Endothelial cell of umbilical vein (primary cell): ENCODE measurements at regions not wholly inside any gene's neighbourhood (a gene's known extent, or its start where the extent isn't known, plus 50 kb on each side); places are given as distances from the start of the nearest gene placed in this dataset.
"Not testable (repeated sequence)": the region's sequence is repeated elsewhere in the genome, so short reads cannot be mapped to it uniquely, and the experiment has no call there.

Source experiments
- BruUV-seq: library from RNA; stranded (reverse); fragments of 400-500 nt; replicated peaks from 2 replicates; lab custom pipeline; 2021; lab: Mats Ljungman, UMichigan
- CTCF ChIA-PET: fragments of 300-600, 350-600 bp; sonication (Branson Sonifier 250); formaldehyde crosslinking; loops from one replicate; lab custom pipeline; 2021; ENCODE audit warnings: antibody characterized with exemption, inconsistent platforms; lab: Charles Lee
- POLR2A ChIA-PET: fragments of 300-600, 350-600 bp; sonication (Branson Sonifier 250); formaldehyde crosslinking; loops from one replicate; lab custom pipeline; 2021; ENCODE audit warnings: antibody characterized with exemption, inconsistent platforms; lab: Charles Lee
- DNase-seq: peaks from one replicate; pipeline ENCODE4 v3.0.0-alpha.2; 2011; ENCODE audit warnings: low read depth, low spot score
- FAIRE-seq: peaks from 2 replicates; lab custom pipeline; 2011; peaks lifted over from hg19 to GRCh38; lab: Jason Lieb, UNC
- H2AFZ ChIP-seq: 2 replicates; pipeline ENCODE4 v1.6.0; 2012; ENCODE audit warnings: low read depth, low read length, control low read depth, inconsistent platforms
- H3K27ac ChIP-seq: 2 replicates; pipeline ENCODE4 v1.5.1; 2011; ENCODE audit warnings: low read depth, mild to moderate bottlenecking, control low read depth, low read length, moderate library complexity; ENCODE audit not compliant: insufficient read depth
- H3K27me3 ChIP-seq, 2 experiments: 2 replicates each; pipeline versions ENCODE4 v1.6.0 to v1.6.1; 2011; ENCODE audit warnings: low read length in 2 of 2, mixed read lengths in 1 of 2; ENCODE audit not compliant: control insufficient read depth in 2 of 2, insufficient read depth in 2 of 2
- H3K36me3 ChIP-seq, 2 experiments: 2 replicates in 1 of 2; 3 replicates in 1 of 2; pipeline ENCODE4 v1.5.1; 2011; ENCODE audit warnings: low read length in 2 of 2, mild to moderate bottlenecking in 1 of 2, moderate library complexity in 1 of 2; ENCODE audit not compliant: control insufficient read depth in 2 of 2, insufficient read depth in 2 of 2; ENCODE audit errors: extremely low read depth in 1 of 2
- H3K4me1 ChIP-seq: 3 replicates; pipeline ENCODE4 v1.5.1; 2011; ENCODE audit warnings: mild to moderate bottlenecking, low read length; ENCODE audit not compliant: control insufficient read depth, insufficient read depth; ENCODE audit errors: extremely low read depth
- H3K4me2 ChIP-seq: 2 replicates; pipeline ENCODE4 v1.6.1; 2011; ENCODE audit warnings: low read length, control low read depth, mixed read lengths; ENCODE audit not compliant: insufficient read depth
- H3K4me3 ChIP-seq, 3 experiments: fragments of 200-600 bp in 1 of 3; sonication (generic), shearing (Covaris generic) in 1 of 3; replicated peaks in 1 of 3; 2 replicates each; pipeline ENCODE4 v1.5.1; 2011 to 2016; ENCODE audit warnings: control low read depth in 3 of 3, low read length in 3 of 3, mild to moderate bottlenecking in 2 of 3, inconsistent platforms in 1 of 3, low read depth in 1 of 3, moderate library complexity in 1 of 3; ENCODE audit not compliant: insufficient read depth in 1 of 3
- H3K79me2 ChIP-seq: 2 replicates; pipeline ENCODE4 v1.6.0; 2012; ENCODE audit warnings: low read length, inconsistent platforms; ENCODE audit not compliant: control insufficient read depth, insufficient read depth
- H3K9ac ChIP-seq: replicated peaks from 2 replicates; pipeline ENCODE3; 2011; ENCODE audit warnings: low read length, control low read depth; ENCODE audit not compliant: insufficient read depth; ENCODE audit errors: extremely low read depth
- H3K9me1 ChIP-seq: replicated peaks from 3 replicates; pipeline ENCODE4 v1.6.0; 2011; ENCODE audit warnings: mild to moderate bottlenecking, low read length; ENCODE audit not compliant: control insufficient read depth, insufficient read depth; ENCODE audit errors: extremely low read depth
- H3K9me3 ChIP-seq: replicated peaks from 2 replicates; pipeline ENCODE4 v1.5.1; 2012; ENCODE audit warnings: low read length, inconsistent platforms; ENCODE audit not compliant: control insufficient read depth, insufficient read depth
- H4K20me1 ChIP-seq: replicated peaks from 2 replicates; pipeline ENCODE3; 2011; ENCODE audit warnings: mild to moderate bottlenecking, low read length; ENCODE audit not compliant: control insufficient read depth, insufficient read depth; ENCODE audit errors: extremely low read depth
- EZH2 ChIP-seq: IDR thresholded peaks from 2 replicates; pipeline ENCODE4 v1.6.1; 2012; ENCODE audit warnings: borderline replicate concordance, low read depth, mild to moderate bottlenecking, moderate library complexity, low read length, inconsistent platforms; ENCODE audit not compliant: severe bottlenecking
- GATA2 ChIP-seq: IDR thresholded peaks from 2 replicates; pipeline ENCODE4 v1.7.0; 2011; ENCODE audit warnings: low read depth, mild to moderate bottlenecking, moderate library complexity, mixed read lengths, low read length; ENCODE audit not compliant: insufficient read length, insufficient read depth
- JUN ChIP-seq: IDR thresholded peaks from 2 replicates; pipeline ENCODE4 v1.6.1; 2011; ENCODE audit warnings: borderline replicate concordance, low read depth; ENCODE audit not compliant: insufficient read length, insufficient read depth
- dilution Hi-C: fragments of 300-500 bp; cut with MboI; formaldehyde crosslinking; loops from one replicate; pipeline ENCODE4 v1.15.0; 2019; ENCODE audit warnings: low sequenced_read_pairs; ENCODE audit not compliant: extremely low pct_ligation_motif_present
- intact Hi-C: fragments of 100-400 bp; cut with micrococcal nuclease; formaldehyde crosslinking; loops from one replicate; pipeline ENCODE4 v1.10.0; 2022

- H3K9ac ChIP-seq, H3K27me3 ChIP-seq, CTCF ChIA-PET, H4K20me1 ChIP-seq, H3K4me3 ChIP-seq, H3K9me1 ChIP-seq, BruUV-seq, H3K9me3 ChIP-seq, H3K36me3 ChIP-seq, DNase-seq, intact Hi-C loops, FAIRE-seq, H2AFZ ChIP-seq, H3K79me2 ChIP-seq, H3K4me2 ChIP-seq, H3K4me1 ChIP-seq, dilution Hi-C loops, POLR2A ChIA-PET, H3K27ac ChIP-seq: not testable (repeated sequence)
These were observed 61.7 kb downstream of the DMRTA1 start for GRCh38 chr9:22508354-22508753.

- FAIRE-seq, result no peak
- intact Hi-C loops, result no loop called here
- Histone ChIP-seq H2AFZ (no peak overlapping the region), H3K27me3 (no peaks in the 10 kb centered on the region), H3K79me2 (no peaks in the 10 kb centered on the region), H3K9me3 (no peaks in the 10 kb centered on the region), H3K36me3 (no peaks in the 10 kb centered on the region), H3K4me1 (no peaks in the 10 kb centered on the region), H3K27ac (no peak overlapping the region), H3K4me3 (no peak overlapping the region), H3K4me2 (no peak overlapping the region), H4K20me1 (no peaks in the 10 kb centered on the region), H3K9me1 (no peaks in the 10 kb centered on the region), H3K9ac (no peak overlapping the region)
- TF ChIP-seq EZH2, result no peak
- TF ChIP-seq GATA2, result no peak
- TF ChIP-seq JUN, result no peak
- DNase-seq, result no peak
- dilution Hi-C loops, result no loop called here
- ChIA-PET CTCF (no interaction called here), POLR2A (no interaction called here)
- no TSS peak for BruUV-seq
These were observed 62.2 kb downstream of the DMRTA1 start for GRCh38 chr9:22508790-22509189.
